Rectal smooth muscle tissue (tissue), 1 donor: ENCODE measurements at regions not wholly inside any gene's neighbourhood (a gene's known extent, or its start where the extent isn't known, plus 50 kb on each side); places are given as distances from the start of the nearest gene placed in this dataset.

Experiments used
- H3K27ac ChIP-seq: one replicate; pipeline ENCODE4 v1.7.0; 2013; ENCODE audit warnings: low read depth, low read length, inconsistent platforms
- H3K27me3 ChIP-seq: one replicate; pipeline ENCODE4 v1.7.0; 2013; ENCODE audit warnings: low read length; ENCODE audit not compliant: control insufficient read depth, insufficient read depth
- H3K36me3 ChIP-seq: one replicate; pipeline ENCODE4 v1.7.0; 2013; ENCODE audit warnings: low read length; ENCODE audit not compliant: control insufficient read depth, insufficient read depth
- H3K4me1 ChIP-seq: one replicate; pipeline ENCODE4 v1.7.0; 2013; ENCODE audit warnings: low read length; ENCODE audit not compliant: control insufficient read depth, insufficient read depth
- H3K4me3 ChIP-seq: one replicate; pipeline ENCODE4 v1.7.0; 2013; ENCODE audit warnings: low read length
- H3K9ac ChIP-seq: one replicate; pipeline ENCODE4 v1.7.0; 2013; ENCODE audit warnings: low read length

GRCh38 chr5:38650946-38651345 lies 94.5 kb upstream of the LIFR start:
- Histone ChIP-seq H3K36me3 (no peaks in the 10 kb centered on the region), H3K9ac (no peak overlapping the region), H3K4me3 (peak overlapping the region; percentile 27), H3K27ac (no peak overlapping the region), H3K4me1 (no peaks in the 10 kb centered on the region), H3K27me3 (no peaks in the 10 kb centered on the region)

GRCh38 chr5:38651806-38652205 lies 95.4 kb upstream of the LIFR start:
- no peak overlapping the region for H3K4me3 ChIP-seq
- H3K36me3 ChIP-seq, result no peaks in the 10 kb centered on the region
- H3K27me3 ChIP-seq, result no peaks in the 10 kb centered on the region
- H3K4me1 ChIP-seq, result no peaks in the 10 kb centered on the region
- H3K9ac ChIP-seq, result no peak overlapping the region
- H3K27ac ChIP-seq, result no peak overlapping the region

GRCh38 chr5:38653389-38653788 lies 96.9 kb upstream of the LIFR start:
- no peak overlapping the region for H3K4me3 ChIP-seq
- H3K36me3 ChIP-seq, result no peaks in the 10 kb centered on the region
- no peaks in the 10 kb centered on the region for H3K4me1 ChIP-seq
- no peaks in the 10 kb centered on the region for H3K27me3 ChIP-seq
- H3K27ac ChIP-seq, result no peak overlapping the region
- no peak overlapping the region for H3K9ac ChIP-seq

GRCh38 chr5:38655691-38656090 lies 99.2 kb upstream of the LIFR start:
- H3K9ac ChIP-seq, result no peak overlapping the region
- no peak overlapping the region for H3K4me3 ChIP-seq
- H3K4me1 ChIP-seq, result no peaks in the 10 kb centered on the region
- H3K27me3 ChIP-seq, result no peaks in the 10 kb centered on the region
- H3K27ac ChIP-seq, result no peak overlapping the region
- H3K36me3 ChIP-seq, result no peaks in the 10 kb centered on the region

GRCh38 chr5:38656568-38656967 lies 100.1 kb upstream of the LIFR start:
- H3K27ac ChIP-seq, result no peak overlapping the region
- H3K9ac ChIP-seq, result no peak overlapping the region
- no peaks in the 10 kb centered on the region for H3K27me3 ChIP-seq
- H3K4me1 ChIP-seq, result no peaks in the 10 kb centered on the region
- no peaks in the 10 kb centered on the region for H3K36me3 ChIP-seq
- no peak overlapping the region for H3K4me3 ChIP-seq

- Histone ChIP-seq H3K27me3 (no peaks in the 10 kb centered on the region), H3K4me1 (no peaks in the 10 kb centered on the region), H3K4me3 (no peak overlapping the region), H3K36me3 (no peaks in the 10 kb centered on the region), H3K9ac (no peak overlapping the region), H3K27ac (no peak overlapping the region)
Measured at GRCh38 chr5:38657020-38657419, 100.6 kb upstream of the LIFR start.

- H3K9ac ChIP-seq, result no peak overlapping the region
- H3K27me3 ChIP-seq, result no peaks in the 10 kb centered on the region
- H3K27ac ChIP-seq, result no peak overlapping the region
- H3K36me3 ChIP-seq, result no peaks in the 10 kb centered on the region
- no peak overlapping the region for H3K4me3 ChIP-seq
- H3K4me1 ChIP-seq, result no peaks in the 10 kb centered on the region
Measured at GRCh38 chr5:38660194-38660668, 103.8 kb upstream of the LIFR start.

GRCh38 chr5:38662090-38662489 lies 105.6 kb upstream of the LIFR start:
- H3K4me3 ChIP-seq, result no peak overlapping the region
- no peaks in the 10 kb centered on the region for H3K27me3 ChIP-seq
- H3K4me1 ChIP-seq, result no peaks in the 10 kb centered on the region
- H3K36me3 ChIP-seq, result no peaks in the 10 kb centered on the region
- no peak overlapping the region for H3K9ac ChIP-seq
- H3K27ac ChIP-seq, result no peak overlapping the region

GRCh38 chr5:38663249-38663648 lies 106.8 kb upstream of the LIFR start:
- Histone ChIP-seq H3K27ac (no peak overlapping the region), H3K36me3 (no peaks in the 10 kb centered on the region), H3K9ac (no peak overlapping the region), H3K27me3 (no peaks in the 10 kb centered on the region), H3K4me1 (no peaks in the 10 kb centered on the region), H3K4me3 (no peak overlapping the region)

GRCh38 chr5:38666668-38667498 lies 110.4 kb upstream of the LIFR start:
- Histone ChIP-seq H3K4me1 (no peaks in the 10 kb centered on the region), H3K27me3 (no peaks in the 10 kb centered on the region), H3K36me3 (no peaks in the 10 kb centered on the region), H3K9ac (no peak overlapping the region), H3K4me3 (no peak overlapping the region), H3K27ac (no peak overlapping the region)

- Histone ChIP-seq H3K4me1 (no peaks in the 10 kb centered on the region), H3K27me3 (no peaks in the 10 kb centered on the region), H3K27ac (no peak overlapping the region), H3K9ac (no peak overlapping the region), H3K4me3 (no peak overlapping the region), H3K36me3 (no peaks in the 10 kb centered on the region)
Measured at GRCh38 chr5:38667499-38667776, 111.0 kb upstream of the LIFR start.

GRCh38 chr5:38669361-38669880 lies 113.0 kb upstream of the LIFR start:
- Histone ChIP-seq H3K27me3 (no peaks in the 10 kb centered on the region), H3K4me3 (no peak overlapping the region), H3K9ac (no peak overlapping the region), H3K36me3 (no peaks in the 10 kb centered on the region), H3K4me1 (no peaks in the 10 kb centered on the region), H3K27ac (no peak overlapping the region)

GRCh38 chr5:38670066-38670465 lies 113.6 kb upstream of the LIFR start:
- no peaks in the 10 kb centered on the region for H3K4me1 ChIP-seq
- no peaks in the 10 kb centered on the region for H3K36me3 ChIP-seq
- H3K4me3 ChIP-seq, result no peak overlapping the region
- H3K27me3 ChIP-seq, result no peaks in the 10 kb centered on the region
- no peak overlapping the region for H3K9ac ChIP-seq
- no peak overlapping the region for H3K27ac ChIP-seq
